ENCODE measurements at regions not wholly inside any gene's neighbourhood (a gene's known extent, or its start where the extent isn't known, plus 50 kb on each side); places are given as distances from the start of the nearest gene placed in this dataset.

- no peak for DNase-seq (ENCODE audit: low spot score)
These were observed 313.5 kb downstream of the AGTPBP1 start for GRCh38 chr9:85428230-85428629.

DNA sequence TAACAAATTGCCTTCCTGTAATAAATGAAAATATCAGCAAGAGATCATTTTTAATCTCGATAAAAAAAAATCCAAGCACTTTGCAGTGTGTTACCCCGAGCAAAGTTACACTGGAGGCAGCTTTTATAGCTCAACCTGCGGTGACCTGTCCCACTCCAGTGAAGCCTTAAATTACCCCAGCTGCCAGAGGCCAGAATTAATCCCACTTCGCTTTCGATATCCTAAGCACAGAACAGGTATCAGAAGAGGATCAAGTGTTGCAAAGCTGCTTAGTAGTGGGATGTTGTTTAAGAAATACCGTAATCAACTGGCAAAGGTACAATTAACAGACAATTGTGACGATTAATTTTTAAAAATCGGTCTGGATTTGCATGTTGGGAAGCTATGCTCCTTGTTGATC lies 314.0 kb downstream of the AGTPBP1 start:
- no peak for DNase-seq (ENCODE audit: low spot score)

- peak; percentile 60 for DNase-seq (ENCODE audit: low spot score)
These were observed 316.6 kb downstream of the AGTPBP1 start for GRCh38 chr9:85425153-85425611.

- no peak for DNase-seq (ENCODE audit: low spot score)
These were observed 318.3 kb downstream of the AGTPBP1 start for GRCh38 chr9:85423422-85423821.

- no peak for DNase-seq (ENCODE audit: low spot score)
These were observed 320.1 kb downstream of the AGTPBP1 start for GRCh38 chr9:85421641-85422040.

DNA sequence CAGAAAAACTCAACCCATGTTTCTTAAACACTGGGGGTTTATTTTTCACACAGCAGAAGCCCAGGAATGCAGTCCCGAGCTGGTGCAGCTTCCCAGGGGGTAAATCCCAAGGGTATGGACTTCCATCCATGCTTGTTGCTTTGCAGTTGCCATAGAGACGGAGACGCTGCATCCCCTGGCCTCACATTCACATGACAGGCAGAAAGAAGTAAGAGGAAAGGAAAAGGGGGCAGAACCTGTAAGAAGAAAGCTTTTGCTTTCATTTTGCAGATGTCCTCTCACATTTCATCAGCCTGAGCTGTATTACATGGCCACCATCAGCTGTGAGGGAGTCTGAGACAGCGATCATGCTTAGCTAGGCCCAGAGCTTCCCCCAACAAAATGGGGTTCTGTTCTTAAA lies 321.0 kb downstream of the AGTPBP1 start:
- no peak for DNase-seq (ENCODE audit: low spot score)

GRCh38 chr9:85417674-85418073 lies 324.1 kb downstream of the AGTPBP1 start:
- DNase-seq (ENCODE audit: low spot score) = no peak

GRCh38 chr9:85416715-85417114 lies 325.0 kb downstream of the AGTPBP1 start:
- no peak for DNase-seq (ENCODE audit: low spot score)

DNA sequence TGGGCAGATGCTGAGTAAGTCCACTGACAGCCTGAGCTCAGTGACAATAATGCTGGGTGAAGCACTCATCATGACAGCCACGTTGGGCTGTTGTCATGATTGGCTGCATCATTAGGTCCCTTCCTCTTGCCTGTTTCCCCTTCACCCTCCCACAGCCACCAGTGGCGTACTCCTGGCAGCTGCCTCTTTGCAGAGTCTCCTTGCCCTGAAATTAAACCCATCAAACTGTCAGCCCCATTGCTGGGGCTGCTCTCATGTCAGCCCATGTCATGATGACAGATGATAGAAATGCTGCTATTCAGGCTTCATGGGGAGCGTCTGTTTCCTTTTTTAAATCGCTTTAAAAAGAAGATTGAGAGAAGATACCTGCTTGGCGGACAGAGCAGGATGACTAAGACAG lies 327.4 kb downstream of the AGTPBP1 start:
- peak; percentile 67 for DNase-seq (ENCODE audit: low spot score)

GRCh38 chr9:85408494-85408893 lies 333.3 kb downstream of the AGTPBP1 start:
- DNase-seq (ENCODE audit: low spot score) = no peak

GRCh38 chr9:85405566-85405950 lies 336.2 kb downstream of the AGTPBP1 start:
- no peak for DNase-seq (ENCODE audit: low spot score)

DNA sequence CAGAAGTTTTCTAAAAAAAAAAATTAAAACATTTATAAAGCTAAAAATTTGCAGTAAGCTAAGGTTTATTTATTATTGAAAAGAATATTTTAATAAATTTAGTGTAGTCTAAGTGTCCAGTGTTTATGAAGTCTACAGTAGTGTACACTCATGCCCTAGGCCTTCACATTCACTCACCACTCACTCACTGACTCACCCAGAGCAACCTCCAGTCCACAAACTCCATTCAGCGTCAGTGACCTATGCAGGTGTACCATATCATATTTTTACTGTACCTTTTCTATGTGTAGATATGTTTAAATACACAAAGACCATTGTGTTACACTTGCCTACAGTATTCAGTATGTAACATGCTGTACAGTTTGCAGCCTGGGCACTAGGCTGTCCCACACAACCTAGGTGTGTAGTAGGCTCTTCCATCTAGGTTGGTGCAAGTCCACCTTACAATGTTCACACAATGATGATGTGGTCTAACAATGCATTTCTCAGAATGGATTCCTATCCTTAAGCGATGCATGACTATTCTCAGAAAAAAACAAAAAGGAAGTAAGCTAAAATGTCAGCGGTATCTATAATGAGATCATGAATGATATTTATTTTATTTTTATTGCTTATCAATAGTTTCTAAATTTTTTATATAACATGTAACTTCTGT lies 336.7 kb downstream of the AGTPBP1 start:
- no peak for DNase-seq (ENCODE audit: low spot score)

- DNase-seq (ENCODE audit: low spot score) = no peak
These were observed 339.2 kb downstream of the AGTPBP1 start for GRCh38 chr9:85402551-85402950.

DNA sequence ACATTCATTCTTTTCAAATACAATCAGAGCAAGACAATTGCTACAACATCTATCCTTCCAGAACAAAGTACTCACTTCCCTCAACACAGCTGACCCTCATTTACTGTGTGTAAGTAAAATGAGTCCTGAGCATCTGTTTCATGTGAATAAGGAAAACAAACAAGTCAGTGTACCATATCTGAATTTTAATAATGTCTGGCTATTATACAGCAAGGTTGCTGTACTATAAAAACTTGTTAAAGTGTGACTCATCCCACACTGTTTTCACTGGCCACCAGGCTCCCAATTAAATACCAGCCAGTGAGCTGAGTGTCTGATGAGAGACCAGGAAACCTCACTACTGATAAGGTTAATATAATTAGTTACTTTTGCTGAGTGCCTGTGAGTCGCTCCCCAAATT lies 339.8 kb downstream of the AGTPBP1 start:
- DNase-seq (ENCODE audit: low spot score) = no peak

DNA sequence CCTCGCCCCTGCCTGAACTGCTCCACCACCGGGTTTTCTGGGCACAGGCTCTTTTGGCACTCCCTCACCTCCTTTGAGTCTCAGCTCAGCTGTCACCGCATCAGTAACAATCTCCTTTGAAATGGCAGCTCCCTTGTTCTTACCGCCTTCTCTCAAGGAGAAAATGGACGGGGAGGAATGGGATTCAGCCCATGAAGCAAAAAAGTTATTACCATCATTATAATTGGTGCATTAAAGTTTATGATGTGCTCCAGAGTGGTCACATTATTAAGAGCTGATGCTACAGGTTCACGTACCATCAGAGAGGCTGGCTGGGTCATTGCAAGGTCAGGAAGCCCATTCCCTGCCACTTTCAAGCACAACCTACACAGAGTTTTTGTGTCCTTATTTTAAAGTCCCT lies 344.7 kb downstream of the AGTPBP1 start:
- DNase-seq (ENCODE audit: low spot score) = no peak

- DNase-seq (ENCODE audit: low spot score) = no peak
These were observed 349.5 kb downstream of the AGTPBP1 start for GRCh38 chr9:85392260-85392659.

DNA sequence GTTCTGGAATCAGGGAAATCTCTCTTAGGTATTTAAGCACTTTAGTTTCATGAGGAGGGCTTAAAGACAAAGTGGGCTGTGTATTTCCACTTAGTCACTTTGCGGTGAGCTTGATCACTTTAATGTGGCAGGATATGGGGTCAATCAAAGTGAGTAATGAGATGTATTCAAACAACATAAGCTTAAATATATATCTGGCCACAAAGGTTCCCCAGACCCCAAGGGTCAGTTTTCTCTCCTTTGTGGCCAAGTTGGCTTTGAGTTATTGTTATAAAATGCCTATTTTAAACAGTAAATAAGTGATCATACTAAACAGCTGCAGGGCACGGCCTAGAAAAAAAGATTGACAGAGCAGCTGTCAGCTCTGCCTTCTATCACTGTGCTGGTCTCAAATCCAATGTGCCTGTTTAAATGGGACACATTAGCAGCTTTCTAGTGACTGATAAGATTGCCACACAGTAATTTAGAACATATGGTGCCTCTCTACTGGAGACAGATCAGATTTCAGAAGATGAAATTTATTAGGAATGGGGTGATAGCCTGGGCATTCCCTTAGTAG lies 363.9 kb downstream of the AGTPBP1 start:
- DNase-seq (ENCODE audit: low spot score) = no peak

DNA sequence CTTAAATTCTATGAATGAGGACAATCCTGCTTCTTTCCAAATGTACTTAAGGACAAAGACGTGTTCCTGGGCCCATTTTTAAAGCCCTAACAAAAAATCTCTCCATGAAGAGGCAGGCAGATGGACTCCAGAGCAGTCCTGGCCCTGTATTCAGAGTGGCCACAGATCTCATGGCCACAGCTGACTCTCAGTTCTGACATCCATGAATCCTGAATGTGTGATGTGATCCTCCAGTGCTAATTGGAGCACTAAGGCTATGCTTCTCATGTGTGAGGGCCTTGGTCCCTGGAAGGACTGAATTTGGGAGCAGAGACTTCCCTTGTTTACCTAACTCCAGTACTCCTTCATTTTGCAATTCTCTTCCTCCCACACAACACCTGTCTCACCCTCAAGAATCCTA lies 373.0 kb downstream of the AGTPBP1 start:
- DNase-seq (ENCODE audit: low spot score) = no peak

GRCh38 chr9:85359161-85359560 lies 382.6 kb downstream of the AGTPBP1 start:
- no peak for DNase-seq (ENCODE audit: low spot score)

- no peak for DNase-seq (ENCODE audit: low spot score)
These were observed 392.7 kb downstream of the AGTPBP1 start for GRCh38 chr9:85349046-85349445.

GRCh38 chr9:85347541-85347940 lies 394.2 kb downstream of the AGTPBP1 start:
- no peak for DNase-seq (ENCODE audit: low spot score)

- DNase-seq (ENCODE audit: low spot score) = no peak
These were observed 396.9 kb downstream of the AGTPBP1 start for GRCh38 chr9:85344901-85345300.

DNA sequence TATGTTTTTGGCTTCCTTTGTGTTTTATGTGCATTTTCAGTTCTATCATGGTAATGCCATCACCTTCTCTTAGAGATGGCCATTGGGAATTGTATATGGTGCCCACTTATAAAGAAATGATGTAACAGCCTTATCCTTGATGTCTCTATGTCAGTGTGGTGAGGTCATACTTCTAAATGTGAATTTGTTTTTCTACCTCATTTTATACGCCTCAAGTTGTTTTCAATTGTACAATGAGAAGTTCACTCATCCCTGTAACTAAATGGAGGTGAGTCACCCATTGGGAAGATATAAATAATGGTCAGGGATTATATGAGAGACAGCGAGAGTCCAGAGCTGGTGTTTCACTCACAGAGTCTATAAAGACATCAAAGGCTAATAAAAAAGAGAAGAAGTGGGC lies 402.4 kb downstream of the AGTPBP1 start:
- DNase-seq (ENCODE audit: low spot score) = no peak

- no peak for DNase-seq (ENCODE audit: low spot score)
These were observed 407.5 kb downstream of the AGTPBP1 start for GRCh38 chr9:85334228-85334627.

Data from putamen (tissue), 1 donor.